Testis (tissue), 2 donors: ENCODE measurements at regions not wholly inside any gene's neighbourhood (a gene's known extent, or its start where the extent isn't known, plus 50 kb on each side); places are given as distances from the start of the nearest gene placed in this dataset.

Experiments used
- POLR2A ChIP-seq: fragments of 450-650 bp; IDR thresholded peaks from one replicate; pipeline ENCODE4 v1.6.1; 2017; ENCODE audit warnings: antibody characterized with exemption, mild to moderate bottlenecking, moderate library complexity
- TF ChIP-seq, protein P1 (sequence below), 3 experiments: fragments of 450-650 bp in 2 of 3; fragments of 200-600 bp in 1 of 3; sonication (generic) in 1 of 3; IDR thresholded peaks; one replicate each; pipeline ENCODE4 v1.5.1; 2016 to 2019; ENCODE audit warnings: antibody characterized with exemption in 3 of 3, mild to moderate bottlenecking in 2 of 3, moderate library complexity in 1 of 3

DNA sequence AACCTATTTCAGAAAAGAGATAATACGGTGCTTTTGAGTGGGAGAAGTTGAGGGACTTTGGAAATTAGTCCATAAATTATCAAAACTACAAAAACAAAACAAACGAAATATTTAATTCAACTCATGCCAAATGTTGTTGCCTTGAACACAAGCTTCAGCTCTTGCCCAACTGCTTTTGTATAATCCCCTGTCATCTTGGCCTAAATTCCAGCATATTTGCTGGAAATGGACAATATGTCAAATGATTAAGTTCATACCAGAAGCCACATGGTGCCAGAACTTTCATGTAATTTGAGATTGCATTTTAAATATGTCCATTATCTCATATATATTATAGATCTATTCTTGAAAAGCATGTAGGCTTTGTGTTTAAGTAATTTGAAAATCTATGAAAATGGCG is 373.7 kb upstream of the SLITRK6 start:
- TF ChIP-seq, protein P1, sequence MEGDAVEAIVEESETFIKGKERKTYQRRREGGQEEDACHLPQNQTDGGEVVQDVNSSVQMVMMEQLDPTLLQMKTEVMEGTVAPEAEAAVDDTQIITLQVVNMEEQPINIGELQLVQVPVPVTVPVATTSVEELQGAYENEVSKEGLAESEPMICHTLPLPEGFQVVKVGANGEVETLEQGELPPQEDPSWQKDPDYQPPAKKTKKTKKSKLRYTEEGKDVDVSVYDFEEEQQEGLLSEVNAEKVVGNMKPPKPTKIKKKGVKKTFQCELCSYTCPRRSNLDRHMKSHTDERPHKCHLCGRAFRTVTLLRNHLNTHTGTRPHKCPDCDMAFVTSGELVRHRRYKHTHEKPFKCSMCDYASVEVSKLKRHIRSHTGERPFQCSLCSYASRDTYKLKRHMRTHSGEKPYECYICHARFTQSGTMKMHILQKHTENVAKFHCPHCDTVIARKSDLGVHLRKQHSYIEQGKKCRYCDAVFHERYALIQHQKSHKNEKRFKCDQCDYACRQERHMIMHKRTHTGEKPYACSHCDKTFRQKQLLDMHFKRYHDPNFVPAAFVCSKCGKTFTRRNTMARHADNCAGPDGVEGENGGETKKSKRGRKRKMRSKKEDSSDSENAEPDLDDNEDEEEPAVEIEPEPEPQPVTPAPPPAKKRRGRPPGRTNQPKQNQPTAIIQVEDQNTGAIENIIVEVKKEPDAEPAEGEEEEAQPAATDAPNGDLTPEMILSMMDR (IDR thresholded peaks at IDR 0.05): no peak
- no peak for TF ChIP-seq POLR2A
